ENCODE measurements at regions not wholly inside any gene's neighbourhood (a gene's known extent, or its start where the extent isn't known, plus 50 kb on each side); places are given as distances from the start of the nearest gene placed in this dataset.

DNA sequence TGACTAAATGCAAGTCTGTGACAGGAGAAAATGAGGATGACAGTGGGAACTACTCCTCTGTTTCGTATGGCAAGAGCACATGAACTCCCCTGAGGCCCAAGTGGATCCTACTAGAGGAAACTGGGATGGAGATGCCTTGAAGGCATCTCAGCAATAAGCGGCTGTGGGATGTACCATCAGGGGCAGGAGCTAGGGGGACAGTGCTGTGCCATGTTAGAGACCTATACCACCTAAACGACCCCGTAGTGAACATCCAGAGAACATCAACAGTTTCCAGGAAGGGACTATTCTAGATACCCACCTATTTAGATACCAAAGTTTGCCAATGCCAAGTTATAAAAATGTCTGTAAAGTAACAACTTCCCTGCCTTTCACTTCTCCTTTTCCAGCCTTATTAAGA, 860.8 kb upstream of the ACVR2A start:
- H3K27ac ChIP-seq (ENCODE audit: low read depth): no peak overlapping the region
- Mint-ChIP-seq H3K4me3 (no peak overlapping the region), H3K36me3 (ENCODE audit: low read depth) (peaks cover 5% of the 10 kb centered on the region; the same call in 1 of the 3 replicates), H3K9me3 (peaks cover 4% of the 10 kb centered on the region; the same call in 1 of the 3 replicates), H3K4me1 (peaks cover 5% of the 10 kb centered on the region; the same call in 2 of the 3 replicates), H3K27ac (no peak overlapping the region), H3K27me3 (ENCODE audit: insufficient read depth, low read depth, poor library complexity) (no peaks in the 10 kb centered on the region)
- H3K27me3 ChIP-seq (ENCODE audit: insufficient read depth): no peaks in the 10 kb centered on the region
- H4K20me1 ChIP-seq (replicated peaks; ENCODE audit: insufficient read depth): no peaks in the 10 kb centered on the region
- TF ChIP-seq, protein P1, sequence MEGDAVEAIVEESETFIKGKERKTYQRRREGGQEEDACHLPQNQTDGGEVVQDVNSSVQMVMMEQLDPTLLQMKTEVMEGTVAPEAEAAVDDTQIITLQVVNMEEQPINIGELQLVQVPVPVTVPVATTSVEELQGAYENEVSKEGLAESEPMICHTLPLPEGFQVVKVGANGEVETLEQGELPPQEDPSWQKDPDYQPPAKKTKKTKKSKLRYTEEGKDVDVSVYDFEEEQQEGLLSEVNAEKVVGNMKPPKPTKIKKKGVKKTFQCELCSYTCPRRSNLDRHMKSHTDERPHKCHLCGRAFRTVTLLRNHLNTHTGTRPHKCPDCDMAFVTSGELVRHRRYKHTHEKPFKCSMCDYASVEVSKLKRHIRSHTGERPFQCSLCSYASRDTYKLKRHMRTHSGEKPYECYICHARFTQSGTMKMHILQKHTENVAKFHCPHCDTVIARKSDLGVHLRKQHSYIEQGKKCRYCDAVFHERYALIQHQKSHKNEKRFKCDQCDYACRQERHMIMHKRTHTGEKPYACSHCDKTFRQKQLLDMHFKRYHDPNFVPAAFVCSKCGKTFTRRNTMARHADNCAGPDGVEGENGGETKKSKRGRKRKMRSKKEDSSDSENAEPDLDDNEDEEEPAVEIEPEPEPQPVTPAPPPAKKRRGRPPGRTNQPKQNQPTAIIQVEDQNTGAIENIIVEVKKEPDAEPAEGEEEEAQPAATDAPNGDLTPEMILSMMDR (conservative IDR thresholded peaks at IDR 0.05; ENCODE audit: low read depth in 2 of 2): no peak
- TF ChIP-seq, protein P2, sequence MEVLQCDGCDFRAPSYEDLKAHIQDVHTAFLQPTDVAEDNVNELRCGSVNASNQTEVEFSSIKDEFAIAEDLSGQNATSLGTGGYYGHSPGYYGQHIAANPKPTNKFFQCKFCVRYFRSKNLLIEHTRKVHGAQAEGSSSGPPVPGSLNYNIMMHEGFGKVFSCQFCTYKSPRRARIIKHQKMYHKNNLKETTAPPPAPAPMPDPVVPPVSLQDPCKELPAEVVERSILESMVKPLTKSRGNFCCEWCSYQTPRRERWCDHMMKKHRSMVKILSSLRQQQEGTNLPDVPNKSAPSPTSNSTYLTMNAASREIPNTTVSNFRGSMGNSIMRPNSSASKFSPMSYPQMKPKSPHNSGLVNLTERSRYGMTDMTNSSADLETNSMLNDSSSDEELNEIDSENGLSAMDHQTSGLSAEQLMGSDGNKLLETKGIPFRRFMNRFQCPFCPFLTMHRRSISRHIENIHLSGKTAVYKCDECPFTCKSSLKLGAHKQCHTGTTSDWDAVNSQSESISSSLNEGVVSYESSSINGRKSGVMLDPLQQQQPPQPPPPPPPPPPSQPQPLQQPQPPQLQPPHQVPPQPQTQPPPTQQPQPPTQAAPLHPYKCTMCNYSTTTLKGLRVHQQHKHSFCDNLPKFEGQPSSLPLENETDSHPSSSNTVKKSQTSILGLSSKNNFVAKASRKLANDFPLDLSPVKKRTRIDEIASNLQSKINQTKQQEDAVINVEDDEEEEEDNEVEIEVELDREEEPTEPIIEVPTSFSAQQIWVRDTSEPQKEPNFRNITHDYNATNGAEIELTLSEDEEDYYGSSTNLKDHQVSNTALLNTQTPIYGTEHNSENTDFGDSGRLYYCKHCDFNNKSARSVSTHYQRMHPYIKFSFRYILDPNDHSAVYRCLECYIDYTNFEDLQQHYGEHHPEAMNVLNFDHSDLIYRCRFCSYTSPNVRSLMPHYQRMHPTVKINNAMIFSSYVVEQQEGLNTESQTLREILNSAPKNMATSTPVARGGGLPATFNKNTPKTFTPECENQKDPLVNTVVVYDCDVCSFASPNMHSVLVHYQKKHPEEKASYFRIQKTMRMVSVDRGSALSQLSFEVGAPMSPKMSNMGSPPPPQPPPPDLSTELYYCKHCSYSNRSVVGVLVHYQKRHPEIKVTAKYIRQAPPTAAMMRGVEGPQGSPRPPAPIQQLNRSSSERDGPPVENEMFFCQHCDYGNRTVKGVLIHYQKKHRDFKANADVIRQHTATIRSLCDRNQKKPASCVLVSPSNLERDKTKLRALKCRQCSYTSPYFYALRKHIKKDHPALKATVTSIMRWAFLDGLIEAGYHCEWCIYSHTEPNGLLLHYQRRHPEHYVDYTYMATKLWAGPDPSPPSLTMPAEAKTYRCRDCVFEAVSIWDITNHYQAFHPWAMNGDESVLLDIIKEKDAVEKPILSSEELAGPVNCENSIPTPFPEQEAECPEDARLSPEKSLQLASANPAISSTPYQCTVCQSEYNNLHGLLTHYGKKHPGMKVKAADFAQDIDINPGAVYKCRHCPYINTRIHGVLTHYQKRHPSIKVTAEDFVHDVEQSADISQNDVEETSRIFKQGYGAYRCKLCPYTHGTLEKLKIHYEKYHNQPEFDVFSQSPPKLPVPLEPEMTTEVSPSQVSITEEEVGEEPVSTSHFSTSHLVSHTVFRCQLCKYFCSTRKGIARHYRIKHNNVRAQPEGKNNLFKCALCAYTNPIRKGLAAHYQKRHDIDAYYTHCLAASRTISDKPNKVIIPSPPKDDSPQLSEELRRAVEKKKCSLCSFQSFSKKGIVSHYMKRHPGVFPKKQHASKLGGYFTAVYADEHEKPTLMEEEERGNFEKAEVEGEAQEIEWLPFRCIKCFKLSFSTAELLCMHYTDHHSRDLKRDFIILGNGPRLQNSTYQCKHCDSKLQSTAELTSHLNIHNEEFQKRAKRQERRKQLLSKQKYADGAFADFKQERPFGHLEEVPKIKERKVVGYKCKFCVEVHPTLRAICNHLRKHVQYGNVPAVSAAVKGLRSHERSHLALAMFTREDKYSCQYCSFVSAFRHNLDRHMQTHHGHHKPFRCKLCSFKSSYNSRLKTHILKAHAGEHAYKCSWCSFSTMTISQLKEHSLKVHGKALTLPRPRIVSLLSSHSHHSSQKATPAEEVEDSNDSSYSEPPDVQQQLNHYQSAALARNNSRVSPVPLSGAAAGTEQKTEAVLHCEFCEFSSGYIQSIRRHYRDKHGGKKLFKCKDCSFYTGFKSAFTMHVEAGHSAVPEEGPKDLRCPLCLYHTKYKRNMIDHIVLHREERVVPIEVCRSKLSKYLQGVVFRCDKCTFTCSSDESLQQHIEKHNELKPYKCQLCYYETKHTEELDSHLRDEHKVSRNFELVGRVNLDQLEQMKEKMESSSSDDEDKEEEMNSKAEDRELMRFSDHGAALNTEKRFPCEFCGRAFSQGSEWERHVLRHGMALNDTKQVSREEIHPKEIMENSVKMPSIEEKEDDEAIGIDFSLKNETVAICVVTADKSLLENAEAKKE (CRISPR knock-in tag; IDR thresholded peaks at IDR 0.05): no peak
- TF ChIP-seq JUNB (IDR thresholded peaks at IDR 0.05; ENCODE audit: unreplicated experiment): no peak
- TF ChIP-seq EZH2 (IDR thresholded peaks at IDR 0.05; ENCODE audit: low read depth, unreplicated experiment): no peak
- no peak for TF ChIP-seq EZH2phosphoT487 (IDR thresholded peaks at IDR 0.05; ENCODE audit: unreplicated experiment)
- TF ChIP-seq CREB1 (CRISPR knock-in tag; IDR thresholded peaks at IDR 0.05; ENCODE audit: low read depth): no peak
- TF ChIP-seq, protein P3, sequence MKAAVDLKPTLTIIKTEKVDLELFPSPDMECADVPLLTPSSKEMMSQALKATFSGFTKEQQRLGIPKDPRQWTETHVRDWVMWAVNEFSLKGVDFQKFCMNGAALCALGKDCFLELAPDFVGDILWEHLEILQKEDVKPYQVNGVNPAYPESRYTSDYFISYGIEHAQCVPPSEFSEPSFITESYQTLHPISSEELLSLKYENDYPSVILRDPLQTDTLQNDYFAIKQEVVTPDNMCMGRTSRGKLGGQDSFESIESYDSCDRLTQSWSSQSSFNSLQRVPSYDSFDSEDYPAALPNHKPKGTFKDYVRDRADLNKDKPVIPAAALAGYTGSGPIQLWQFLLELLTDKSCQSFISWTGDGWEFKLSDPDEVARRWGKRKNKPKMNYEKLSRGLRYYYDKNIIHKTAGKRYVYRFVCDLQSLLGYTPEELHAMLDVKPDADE (IDR thresholded peaks at IDR 0.05): no peak
- no peak for TF ChIP-seq ZNF114 (CRISPR knock-in tag; IDR thresholded peaks at IDR 0.05)
- TF ChIP-seq NANOG (IDR thresholded peaks at IDR 0.05; ENCODE audit: borderline replicate concordance): no peak
- TF ChIP-seq ZNF331 (CRISPR knock-in tag; IDR thresholded peaks at IDR 0.05; ENCODE audit: low read depth): no peak
- no peak for TF ChIP-seq POLR2AphosphoS5 (IDR thresholded peaks at IDR 0.05; ENCODE audit: low read depth)
- TF ChIP-seq, protein P4, sequence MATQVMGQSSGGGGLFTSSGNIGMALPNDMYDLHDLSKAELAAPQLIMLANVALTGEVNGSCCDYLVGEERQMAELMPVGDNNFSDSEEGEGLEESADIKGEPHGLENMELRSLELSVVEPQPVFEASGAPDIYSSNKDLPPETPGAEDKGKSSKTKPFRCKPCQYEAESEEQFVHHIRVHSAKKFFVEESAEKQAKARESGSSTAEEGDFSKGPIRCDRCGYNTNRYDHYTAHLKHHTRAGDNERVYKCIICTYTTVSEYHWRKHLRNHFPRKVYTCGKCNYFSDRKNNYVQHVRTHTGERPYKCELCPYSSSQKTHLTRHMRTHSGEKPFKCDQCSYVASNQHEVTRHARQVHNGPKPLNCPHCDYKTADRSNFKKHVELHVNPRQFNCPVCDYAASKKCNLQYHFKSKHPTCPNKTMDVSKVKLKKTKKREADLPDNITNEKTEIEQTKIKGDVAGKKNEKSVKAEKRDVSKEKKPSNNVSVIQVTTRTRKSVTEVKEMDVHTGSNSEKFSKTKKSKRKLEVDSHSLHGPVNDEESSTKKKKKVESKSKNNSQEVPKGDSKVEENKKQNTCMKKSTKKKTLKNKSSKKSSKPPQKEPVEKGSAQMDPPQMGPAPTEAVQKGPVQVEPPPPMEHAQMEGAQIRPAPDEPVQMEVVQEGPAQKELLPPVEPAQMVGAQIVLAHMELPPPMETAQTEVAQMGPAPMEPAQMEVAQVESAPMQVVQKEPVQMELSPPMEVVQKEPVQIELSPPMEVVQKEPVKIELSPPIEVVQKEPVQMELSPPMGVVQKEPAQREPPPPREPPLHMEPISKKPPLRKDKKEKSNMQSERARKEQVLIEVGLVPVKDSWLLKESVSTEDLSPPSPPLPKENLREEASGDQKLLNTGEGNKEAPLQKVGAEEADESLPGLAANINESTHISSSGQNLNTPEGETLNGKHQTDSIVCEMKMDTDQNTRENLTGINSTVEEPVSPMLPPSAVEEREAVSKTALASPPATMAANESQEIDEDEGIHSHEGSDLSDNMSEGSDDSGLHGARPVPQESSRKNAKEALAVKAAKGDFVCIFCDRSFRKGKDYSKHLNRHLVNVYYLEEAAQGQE (IDR thresholded peaks at IDR 0.05; ENCODE audit: unreplicated experiment): no peak
- no peak for TF ChIP-seq STAT1 (IDR thresholded peaks at IDR 0.05; ENCODE audit: unreplicated experiment)
- no peak for ATAC-seq
- H3K4me2 ChIP-seq: no peak overlapping the region
- no peak for DNase-seq (ENCODE audit: low spot score)
- H3K36me3 ChIP-seq (ENCODE audit: insufficient read depth): no peaks in the 10 kb centered on the region
- H3K4me1 ChIP-seq (ENCODE audit: insufficient read depth): no peaks in the 10 kb centered on the region
- no peak overlapping the region for H2AFZ ChIP-seq
- H3K79me2 ChIP-seq (replicated peaks; ENCODE audit: insufficient read depth): no peaks in the 10 kb centered on the region
- no peaks in the 10 kb centered on the region for H3F3A ChIP-seq (replicated peaks; ENCODE audit: low read depth)
- H3K9me2 ChIP-seq (ENCODE audit: insufficient read depth): peaks cover 8% of the 10 kb centered on the region
- H3K4me3 ChIP-seq: no peak overlapping the region

Data from GM23338 (cell line).